VCaP (cell line): ENCODE measurements at regions not wholly inside any gene's neighbourhood (a gene's known extent, or its start where the extent isn't known, plus 50 kb on each side); places are given as distances from the start of the nearest gene placed in this dataset.

Experiments
- H3K27ac ChIP-seq: fragments of 450-650 bp; 2 replicates; pipeline ENCODE4 v1.5.1; 2017
- CTCF ChIP-seq: fragments of 450-650 bp; conservative IDR thresholded peaks from 2 replicates; pipeline ENCODE4 v1.5.1; 2017; ENCODE audit warnings: mild to moderate bottlenecking, moderate library complexity

- no peak overlapping the region for H3K27ac ChIP-seq
- TF ChIP-seq CTCF: no peak
These were observed 66.2 kb upstream of the ZNF462 start for GRCh38 chr9:106796771-106797170.

GRCh38 chr9:106797299-106797698 lies 65.7 kb upstream of the ZNF462 start:
- H3K27ac ChIP-seq: no peak overlapping the region
- TF ChIP-seq CTCF: no peak

- no peak for TF ChIP-seq CTCF
- no peak overlapping the region for H3K27ac ChIP-seq
These were observed 64.8 kb upstream of the ZNF462 start for GRCh38 chr9:106798016-106798799.

- TF ChIP-seq CTCF: no peak
- H3K27ac ChIP-seq: no peak overlapping the region
These were observed 63.8 kb upstream of the ZNF462 start for GRCh38 chr9:106799152-106799551.

- no peak for TF ChIP-seq CTCF
- no peak overlapping the region for H3K27ac ChIP-seq
These were observed 62.2 kb upstream of the ZNF462 start for GRCh38 chr9:106800701-106801270.

- no peak for TF ChIP-seq CTCF
- H3K27ac ChIP-seq: no peak overlapping the region
These were observed 61.1 kb upstream of the ZNF462 start for GRCh38 chr9:106801816-106802215.
